Mammary epithelial cell (primary cell): ENCODE measurements at regions not wholly inside any gene's neighbourhood (a gene's known extent, or its start where the extent isn't known, plus 50 kb on each side); places are given as distances from the start of the nearest gene placed in this dataset.

ENCODE experiments used
- CTCF ChIP-seq, 2 donors: IDR thresholded peaks in 1 of 2; conservative IDR thresholded peaks in 1 of 2; 2 replicates each; pipeline ENCODE4 v1.5.1; 2011 to 2012; ENCODE audit warnings: inconsistent platforms in 2 of 2, low read length in 2 of 2, mild to moderate bottlenecking in 2 of 2, control low read depth in 1 of 2, low read depth in 1 of 2; ENCODE audit not compliant: insufficient read depth in 1 of 2; ENCODE audit errors: extremely low read depth in 1 of 2
- EZH2 ChIP-seq: IDR thresholded peaks from 2 replicates; pipeline ENCODE4 v1.6.1; 2012; ENCODE audit warnings: low read length, inconsistent platforms, borderline replicate concordance

- TF ChIP-seq CTCF (conservative IDR thresholded peaks at IDR 0.05 in 1 of 2, IDR thresholded peaks at IDR 0.05 in 1 of 2; ENCODE audit: extremely low read depth in 1 of 2, insufficient read depth in 1 of 2, low read depth in 1 of 2, low read length in 2 of 2): no peak
- no peak for TF ChIP-seq EZH2
These were observed 518.3 kb downstream of the PPARGC1A start for GRCh38 chr4:23371533-23371932.
